Left lung (tissue), 4 donors: ENCODE measurements at regions not wholly inside any gene's neighbourhood (a gene's known extent, or its start where the extent isn't known, plus 50 kb on each side); places are given as distances from the start of the nearest gene placed in this dataset.
"Not testable (repeated sequence)": the region's sequence is repeated elsewhere in the genome, so short reads cannot be mapped to it uniquely, and the experiment has no call there.

Experiments used
- ATAC-seq: fragments of 200-7000 bp; cut with Tn5 transposase; one replicate; pipeline ENCODE4 v1.9.1; 2020; ENCODE audit warnings: moderate library complexity
- DNase-seq, 4 donors: peaks; one replicate each; pipeline ENCODE4 v3.0.0-alpha.2; 2013 to 2020
- H3K27ac ChIP-seq, 2 donors: fragments of 200-600 bp; sonication (generic) in 1 of 2; one replicate each; pipeline versions ENCODE4 v1.5.0 to v1.8.0; 2020 to 2021
- H3K27me3 ChIP-seq, 2 donors: fragments of 200-600 bp; sonication (generic) in 1 of 2; one replicate each; pipeline versions ENCODE4 v1.5.0 to v1.8.0; 2020 to 2021
- H3K36me3 ChIP-seq, 2 donors: fragments of 200-600 bp; sonication (generic) in 1 of 2; one replicate each; pipeline versions ENCODE4 v1.5.0 to v1.8.0; 2020 to 2021
- H3K4me1 ChIP-seq, 2 donors: fragments of 200-600 bp; one replicate each; pipeline ENCODE4 v1.8.0; 2021
- H3K4me3 ChIP-seq, 2 donors: fragments of 200-600 bp; sonication (generic) in 1 of 2; one replicate each; pipeline versions ENCODE4 v1.5.0 to v1.8.0; 2020 to 2021; ENCODE audit warnings: mild to moderate bottlenecking in 1 of 2
- H3K9me3 ChIP-seq, 2 donors: fragments of 200-600 bp; sonication (generic) in 1 of 2; one replicate each; pipeline versions ENCODE4 v1.5.0 to v1.8.0; 2020 to 2021
- CTCF ChIP-seq, 2 donors: fragments of 200-600 bp; sonication (generic) in 1 of 2; IDR thresholded peaks; one replicate each; pipeline versions ENCODE4 v1.5.0 to v1.8.0; 2021; ENCODE audit warnings: antibody characterized with exemption in 2 of 2
- intact Hi-C, 2 donors: fragments of 100-400 bp; cut with DNase I; formaldehyde crosslinking; loops; one replicate each; pipeline versions ENCODE4 v1.11.2 to v1.14.2; 2022
- donor health status: DM: no; HTN: yes; CAD: no.
- donor health status: DM: no; HTN: no; CAD: no.

- no peak for ATAC-seq
- H3K9me3 ChIP-seq: no peaks in the 10 kb centered on the region
- no peak overlapping the region for H3K27ac ChIP-seq
- no peaks in the 10 kb centered on the region for H3K36me3 ChIP-seq
- H3K4me1 ChIP-seq: no peaks in the 10 kb centered on the region
- H3K27me3 ChIP-seq: peaks cover 0 to 22% of the 10 kb centered on the region in 2 donors
- DNase-seq: no peak
- TF ChIP-seq CTCF (IDR thresholded peaks at IDR 0.05): no peak
- H3K4me3 ChIP-seq: no peak overlapping the region
- intact Hi-C loops: no loop called here
These were observed 97.8 kb downstream of the OAT start for GRCh38 chr10:124320778-124321432.

- H3K27ac ChIP-seq: no peak overlapping the region
- no peaks in the 10 kb centered on the region for H3K4me1 ChIP-seq
- TF ChIP-seq CTCF (IDR thresholded peaks at IDR 0.05): no peak
- no peaks in the 10 kb centered on the region for H3K9me3 ChIP-seq
- intact Hi-C loops: no loop called here
- no peak for DNase-seq
- no peak overlapping the region for H3K4me3 ChIP-seq
- H3K27me3 ChIP-seq: peaks cover 0 to 21% of the 10 kb centered on the region in 2 donors
- H3K36me3 ChIP-seq: no peaks in the 10 kb centered on the region
- ATAC-seq: no peak
These were observed 98.8 kb downstream of the OAT start for GRCh38 chr10:124319926-124320391.

- H3K9me3 ChIP-seq, H3K27ac ChIP-seq, ATAC-seq, H3K36me3 ChIP-seq, H3K4me1 ChIP-seq, DNase-seq, H3K4me3 ChIP-seq, intact Hi-C loops: not testable (repeated sequence)
- peaks cover 0 to 16% of the 10 kb centered on the region in 2 donors for H3K27me3 ChIP-seq
These were observed 99.2 kb downstream of the OAT start for GRCh38 chr10:124319520-124319919.

- H3K4me3 ChIP-seq: no peak overlapping the region
- H3K4me1 ChIP-seq: no peaks in the 10 kb centered on the region
- no peak overlapping the region for H3K27ac ChIP-seq
- no peaks in the 10 kb centered on the region for H3K36me3 ChIP-seq
- peaks cover 0 to 9% of the 10 kb centered on the region in 2 donors for H3K27me3 ChIP-seq
- intact Hi-C loops: no loop called here
- ATAC-seq: no peak
- no peak for TF ChIP-seq CTCF (IDR thresholded peaks at IDR 0.05)
- no peaks in the 10 kb centered on the region for H3K9me3 ChIP-seq
- no peak for DNase-seq
These were observed 99.9 kb downstream of the OAT start for GRCh38 chr10:124318811-124319210.

- no peaks in the 10 kb centered on the region for H3K4me1 ChIP-seq
- ATAC-seq: no peak
- DNase-seq: no peak
- no peak for TF ChIP-seq CTCF (IDR thresholded peaks at IDR 0.05)
- intact Hi-C loops: no loop called here
- H3K36me3 ChIP-seq: no peaks in the 10 kb centered on the region
- H3K27ac ChIP-seq: no peak overlapping the region
- H3K9me3 ChIP-seq: no peaks in the 10 kb centered on the region
- H3K27me3 ChIP-seq: peaks cover 0 to 3% of the 10 kb centered on the region in 2 donors
- H3K4me3 ChIP-seq: no peak overlapping the region
These were observed 100.6 kb downstream of the OAT start for GRCh38 chr10:124318076-124318475.

- H3K4me1 ChIP-seq: no peaks in the 10 kb centered on the region
These were observed 102.4 kb downstream of the OAT start for GRCh38 chr10:124316326-124316725.

More at GRCh38 chr10:124316326-124316725, 102.4 kb downstream of the OAT start:
- ATAC-seq (no peak), DNase-seq (no peak)
- no peak for TF ChIP-seq CTCF (IDR thresholded peaks at IDR 0.05)
- H3K27ac ChIP-seq: no peak overlapping the region
- intact Hi-C loops: no loop called here
- H3K9me3 ChIP-seq: no peaks in the 10 kb centered on the region
- no peak overlapping the region for H3K4me3 ChIP-seq
- H3K27me3 ChIP-seq: no peaks in the 10 kb centered on the region
- no peaks in the 10 kb centered on the region for H3K36me3 ChIP-seq
